ENCODE measurements at regions not wholly inside any gene's neighbourhood (a gene's known extent, or its start where the extent isn't known, plus 50 kb on each side); places are given as distances from the start of the nearest gene placed in this dataset.
"Not testable (repeated sequence)": the region's sequence is repeated elsewhere in the genome, so short reads cannot be mapped to it uniquely, and the experiment has no call there.

DNA sequence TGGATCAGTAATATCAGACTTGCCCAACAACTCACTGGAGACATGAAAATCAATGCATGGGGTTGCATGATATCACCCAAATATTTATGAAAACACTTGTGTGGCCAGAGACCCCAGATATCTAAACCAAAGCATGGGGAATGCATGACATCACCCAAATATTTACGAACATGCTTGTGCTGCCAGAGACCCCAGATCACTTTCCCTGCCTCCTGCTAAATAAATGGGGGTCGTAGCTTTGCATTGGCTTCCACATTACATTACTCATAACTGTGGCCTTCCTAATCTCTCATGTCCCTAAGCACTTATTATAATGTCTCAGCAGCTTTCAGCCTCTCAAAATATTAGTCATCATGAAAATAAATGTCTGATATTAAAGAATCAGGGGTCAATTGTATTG is 838.0 kb upstream of the DEFB115 start:
- TF ChIP-seq, protein P1, sequence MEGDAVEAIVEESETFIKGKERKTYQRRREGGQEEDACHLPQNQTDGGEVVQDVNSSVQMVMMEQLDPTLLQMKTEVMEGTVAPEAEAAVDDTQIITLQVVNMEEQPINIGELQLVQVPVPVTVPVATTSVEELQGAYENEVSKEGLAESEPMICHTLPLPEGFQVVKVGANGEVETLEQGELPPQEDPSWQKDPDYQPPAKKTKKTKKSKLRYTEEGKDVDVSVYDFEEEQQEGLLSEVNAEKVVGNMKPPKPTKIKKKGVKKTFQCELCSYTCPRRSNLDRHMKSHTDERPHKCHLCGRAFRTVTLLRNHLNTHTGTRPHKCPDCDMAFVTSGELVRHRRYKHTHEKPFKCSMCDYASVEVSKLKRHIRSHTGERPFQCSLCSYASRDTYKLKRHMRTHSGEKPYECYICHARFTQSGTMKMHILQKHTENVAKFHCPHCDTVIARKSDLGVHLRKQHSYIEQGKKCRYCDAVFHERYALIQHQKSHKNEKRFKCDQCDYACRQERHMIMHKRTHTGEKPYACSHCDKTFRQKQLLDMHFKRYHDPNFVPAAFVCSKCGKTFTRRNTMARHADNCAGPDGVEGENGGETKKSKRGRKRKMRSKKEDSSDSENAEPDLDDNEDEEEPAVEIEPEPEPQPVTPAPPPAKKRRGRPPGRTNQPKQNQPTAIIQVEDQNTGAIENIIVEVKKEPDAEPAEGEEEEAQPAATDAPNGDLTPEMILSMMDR (conservative IDR thresholded peaks at IDR 0.05; ENCODE audit: low read depth, low read length): no peak
- no peak overlapping the region for H3K4me3 ChIP-seq (ENCODE audit: low read depth, low read length)
- no peak for DNase-seq (ENCODE audit: low read depth)

DNA sequence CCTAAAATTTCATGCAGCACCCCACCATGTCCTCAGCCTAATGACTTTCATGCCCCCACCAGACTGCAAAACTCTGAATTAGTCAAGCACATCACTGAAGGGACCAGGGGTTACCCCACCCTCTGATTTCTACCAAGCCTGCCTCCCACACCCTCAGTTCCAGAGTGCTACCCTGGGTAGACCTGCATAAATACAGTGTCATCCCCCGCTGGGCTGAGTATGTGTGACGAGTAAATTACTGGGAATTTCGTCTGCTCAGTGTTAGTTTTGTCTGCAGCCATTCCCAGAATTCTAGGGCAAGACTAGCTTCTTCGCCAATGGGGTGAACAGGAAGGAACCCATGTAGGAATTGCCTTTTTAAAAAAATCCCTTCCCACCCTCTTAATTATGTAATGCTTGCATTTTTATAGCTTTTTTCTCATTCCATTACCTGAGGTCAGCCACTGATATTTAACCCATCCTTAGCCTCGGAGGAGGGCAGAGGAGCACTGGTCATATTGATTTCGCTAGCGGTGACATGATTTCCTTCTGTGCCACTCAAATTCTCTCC is 837.5 kb upstream of the DEFB115 start:
- not testable (repeated sequence) for H3K4me3 ChIP-seq (ENCODE audit: low read depth, low read length); DNase-seq (ENCODE audit: low read depth)

All from choroid plexus epithelial cell (primary cell).